ENCODE measurements at regions not wholly inside any gene's neighbourhood (a gene's known extent, or its start where the extent isn't known, plus 50 kb on each side); places are given as distances from the start of the nearest gene placed in this dataset.

DNA sequence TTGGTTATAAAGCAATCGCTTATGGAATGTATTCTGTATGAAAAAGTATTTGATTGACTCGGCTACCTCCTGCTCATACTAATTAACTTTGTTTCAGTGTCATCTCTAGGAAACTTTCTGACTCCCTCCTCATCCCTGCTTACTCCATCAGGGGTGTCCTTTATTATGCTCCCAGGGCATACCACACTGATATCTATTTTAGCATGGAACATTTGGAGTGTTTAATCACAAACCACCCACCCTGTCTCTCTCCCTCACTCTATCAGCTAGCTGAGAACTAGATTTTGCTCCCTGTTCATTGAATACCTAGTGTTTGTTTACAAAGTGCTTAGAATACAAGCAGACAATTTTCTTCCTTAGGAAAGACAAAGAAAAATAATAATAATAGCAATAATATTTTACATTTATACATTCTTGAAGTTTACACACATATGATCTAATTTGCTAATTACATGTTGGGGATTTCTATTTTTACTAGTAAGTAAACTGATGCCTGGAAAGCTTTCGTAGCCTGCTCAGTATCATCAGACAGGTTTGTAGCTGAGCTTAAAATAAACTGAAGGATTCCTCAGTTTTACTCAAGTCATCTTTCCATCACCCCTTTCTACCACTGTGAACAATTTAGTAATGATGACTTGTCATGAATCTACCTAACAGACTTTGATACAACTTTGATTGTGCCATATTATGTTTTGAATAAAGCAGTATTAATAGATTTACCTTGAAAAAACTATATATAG, 811.4 kb upstream of the HS3ST1 start:
- Histone ChIP-seq H3K9ac (ENCODE audit: low read depth, low read length) (no peak overlapping the region), H4K20me1 (ENCODE audit: insufficient read depth, low read length) (no peaks in the 10 kb centered on the region), H3K9me3 (ENCODE audit: control insufficient read depth, insufficient read depth, low read length) (peaks cover 10% of the 10 kb centered on the region; the same call in 1 of the 2 replicates), H3K79me1 (ENCODE audit: low read depth in 1 of 2, low read length in 2 of 2) (no peaks in the 10 kb centered on the region), H3K9me1 (ENCODE audit: insufficient read depth, low read length) (no peaks in the 10 kb centered on the region), H3K4me3 (ENCODE audit: insufficient read depth, low read depth, low read length) (no peak overlapping the region), H3K14ac (replicated peaks; ENCODE audit: low read depth, low read length) (no peak overlapping the region), H3K4me1 (ENCODE audit: control insufficient read depth, insufficient read depth, low read length) (no peaks in the 10 kb centered on the region), H4K8ac (ENCODE audit: low read depth in 2 of 2, low read length in 2 of 2) (no peak overlapping the region), H2AK5ac (ENCODE audit: low read depth, low read length) (no peak overlapping the region), H2AK9ac (replicated peaks; ENCODE audit: low read depth, low read length, poor library complexity) (no peak overlapping the region), H3K4me2 (ENCODE audit: low read depth, low read length) (no peak overlapping the region), H3K4ac (ENCODE audit: low read depth, low read length) (no peak overlapping the region), H2AFZ (replicated peaks; ENCODE audit: low read length, poor library complexity) (no peak overlapping the region), H3K27ac (ENCODE audit: insufficient read depth, low read length) (no peak overlapping the region), H2BK20ac (ENCODE audit: low read depth, low read length) (no peak overlapping the region), H3K27me3 (ENCODE audit: control insufficient read depth, insufficient read depth, low read length) (no peaks in the 10 kb centered on the region), H3K56ac (ENCODE audit: extremely low read depth, insufficient read depth, low read length) (no peak overlapping the region), H3K36me3 (ENCODE audit: control insufficient read depth, insufficient read depth, low read length) (no peaks in the 10 kb centered on the region), H3K18ac (ENCODE audit: low read depth, low read length) (no peak overlapping the region), H2BK15ac (ENCODE audit: low read depth, low read length) (no peak overlapping the region), H4K5ac (ENCODE audit: low read depth, low read length) (no peak overlapping the region), H2BK5ac (ENCODE audit: low read depth, low read length, poor library complexity, severe bottlenecking) (no peak overlapping the region), H4K91ac (ENCODE audit: insufficient read depth, low read depth, low read length) (no peak overlapping the region), H2BK120ac (ENCODE audit: low read depth, low read length) (no peak overlapping the region), H3K23ac (ENCODE audit: low read depth, low read length) (no peak overlapping the region)
- no peak for DNase-seq
- intact Hi-C loops (cut with micrococcal nuclease) (no loop called here), in situ Hi-C loops (cut with MboI; ENCODE audit: low sequenced_read_pairs) (no loop called here), dilution Hi-C loops (cut with HindIII; ENCODE audit: low sequenced_read_pairs, unreplicated experiment) (no loop called here)
- ATAC-seq (ENCODE audit: low read depth) = no peak
- ChIA-PET CTCF (interaction anchor here (0.6 kb wide), 1 partner anchor 9 kb away, joined by 3 read pairs; no protein-coding TSS in a partner anchor), POLR2A (ENCODE audit: unreplicated experiment) (no interaction called here)
- no TSS peak for BruUV-seq (replicated peaks)
- TF ChIP-seq, protein P1, sequence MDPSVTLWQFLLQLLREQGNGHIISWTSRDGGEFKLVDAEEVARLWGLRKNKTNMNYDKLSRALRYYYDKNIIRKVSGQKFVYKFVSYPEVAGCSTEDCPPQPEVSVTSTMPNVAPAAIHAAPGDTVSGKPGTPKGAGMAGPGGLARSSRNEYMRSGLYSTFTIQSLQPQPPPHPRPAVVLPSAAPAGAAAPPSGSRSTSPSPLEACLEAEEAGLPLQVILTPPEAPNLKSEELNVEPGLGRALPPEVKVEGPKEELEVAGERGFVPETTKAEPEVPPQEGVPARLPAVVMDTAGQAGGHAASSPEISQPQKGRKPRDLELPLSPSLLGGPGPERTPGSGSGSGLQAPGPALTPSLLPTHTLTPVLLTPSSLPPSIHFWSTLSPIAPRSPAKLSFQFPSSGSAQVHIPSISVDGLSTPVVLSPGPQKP (IDR thresholded peaks at IDR 0.05; ENCODE audit: borderline replicate concordance, low read depth, low read length) = no peak
- TF ChIP-seq, protein P2, sequence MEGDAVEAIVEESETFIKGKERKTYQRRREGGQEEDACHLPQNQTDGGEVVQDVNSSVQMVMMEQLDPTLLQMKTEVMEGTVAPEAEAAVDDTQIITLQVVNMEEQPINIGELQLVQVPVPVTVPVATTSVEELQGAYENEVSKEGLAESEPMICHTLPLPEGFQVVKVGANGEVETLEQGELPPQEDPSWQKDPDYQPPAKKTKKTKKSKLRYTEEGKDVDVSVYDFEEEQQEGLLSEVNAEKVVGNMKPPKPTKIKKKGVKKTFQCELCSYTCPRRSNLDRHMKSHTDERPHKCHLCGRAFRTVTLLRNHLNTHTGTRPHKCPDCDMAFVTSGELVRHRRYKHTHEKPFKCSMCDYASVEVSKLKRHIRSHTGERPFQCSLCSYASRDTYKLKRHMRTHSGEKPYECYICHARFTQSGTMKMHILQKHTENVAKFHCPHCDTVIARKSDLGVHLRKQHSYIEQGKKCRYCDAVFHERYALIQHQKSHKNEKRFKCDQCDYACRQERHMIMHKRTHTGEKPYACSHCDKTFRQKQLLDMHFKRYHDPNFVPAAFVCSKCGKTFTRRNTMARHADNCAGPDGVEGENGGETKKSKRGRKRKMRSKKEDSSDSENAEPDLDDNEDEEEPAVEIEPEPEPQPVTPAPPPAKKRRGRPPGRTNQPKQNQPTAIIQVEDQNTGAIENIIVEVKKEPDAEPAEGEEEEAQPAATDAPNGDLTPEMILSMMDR (conservative IDR thresholded peaks at IDR 0.05; ENCODE audit: low read depth, low read length) = no peak
- TF ChIP-seq RCOR1 (IDR thresholded peaks at IDR 0.05; ENCODE audit: insufficient replicate concordance, low read length) = no peak
- TF ChIP-seq RFX5 (IDR thresholded peaks at IDR 0.05; ENCODE audit: low read depth, low read length) = no peak
- TF ChIP-seq, protein P3, sequence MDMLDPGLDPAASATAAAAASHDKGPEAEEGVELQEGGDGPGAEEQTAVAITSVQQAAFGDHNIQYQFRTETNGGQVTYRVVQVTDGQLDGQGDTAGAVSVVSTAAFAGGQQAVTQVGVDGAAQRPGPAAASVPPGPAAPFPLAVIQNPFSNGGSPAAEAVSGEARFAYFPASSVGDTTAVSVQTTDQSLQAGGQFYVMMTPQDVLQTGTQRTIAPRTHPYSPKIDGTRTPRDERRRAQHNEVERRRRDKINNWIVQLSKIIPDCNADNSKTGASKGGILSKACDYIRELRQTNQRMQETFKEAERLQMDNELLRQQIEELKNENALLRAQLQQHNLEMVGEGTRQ (IDR thresholded peaks at IDR 0.05; ENCODE audit: low read depth, low read length) = no peak
- no CpG with 5 or more reads among the region's 3 CpGs for WGBS, 2 experiments (ENCODE audit: extremely low coverage in 2 of 2, insufficient read length in 1 of 2)
